CD4-positive, alpha-beta T cell treated with Interleukin-10 for 1 hour (primary cell): ENCODE measurements at regions not wholly inside any gene's neighbourhood (a gene's known extent, or its start where the extent isn't known, plus 50 kb on each side); places are given as distances from the start of the nearest gene placed in this dataset.

Experiments used
- DNase-seq: peaks from one replicate; pipeline ENCODE4 v3.0.0-alpha.2; 2020

GRCh38 chr16:74232806-74233465 lies 63.7 kb upstream of the PSMD7 start:
- no peak for DNase-seq

GRCh38 chr16:74230126-74230525 lies 66.5 kb upstream of the PSMD7 start:
- no peak for DNase-seq

DNA sequence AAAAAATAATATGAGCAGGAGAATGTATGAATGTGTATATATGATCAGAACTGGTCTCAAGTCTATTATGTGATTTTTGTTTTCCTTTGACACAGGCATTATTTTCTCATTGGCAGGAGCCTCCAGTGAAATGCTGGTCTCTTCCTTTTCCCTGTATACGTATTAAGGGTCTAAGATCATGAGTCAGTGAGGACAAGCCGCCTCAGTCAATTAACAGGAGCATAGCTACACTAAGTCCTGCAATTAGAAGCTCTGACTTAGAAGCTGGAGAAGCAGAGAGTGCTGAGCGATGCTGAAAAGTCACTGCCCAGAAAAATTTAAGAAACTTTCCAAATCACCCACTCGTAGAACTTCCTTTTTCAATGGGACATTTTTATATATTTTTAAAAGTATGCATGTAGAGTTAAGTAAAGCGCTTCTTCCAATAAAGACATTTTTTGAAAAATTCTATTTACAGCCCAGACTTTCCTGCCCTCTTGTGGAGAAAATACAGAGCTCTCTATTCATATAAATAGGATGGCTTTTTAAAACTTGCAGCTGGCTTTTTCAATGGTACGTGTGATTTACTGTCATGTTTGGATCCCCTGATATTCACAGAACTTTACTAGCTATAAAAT lies 70.2 kb upstream of the PSMD7 start:
- DNase-seq, result no peak

- no peak for DNase-seq
Observed at GRCh38 chr16:74224828-74225612, 71.6 kb upstream of the PSMD7 start.

DNA sequence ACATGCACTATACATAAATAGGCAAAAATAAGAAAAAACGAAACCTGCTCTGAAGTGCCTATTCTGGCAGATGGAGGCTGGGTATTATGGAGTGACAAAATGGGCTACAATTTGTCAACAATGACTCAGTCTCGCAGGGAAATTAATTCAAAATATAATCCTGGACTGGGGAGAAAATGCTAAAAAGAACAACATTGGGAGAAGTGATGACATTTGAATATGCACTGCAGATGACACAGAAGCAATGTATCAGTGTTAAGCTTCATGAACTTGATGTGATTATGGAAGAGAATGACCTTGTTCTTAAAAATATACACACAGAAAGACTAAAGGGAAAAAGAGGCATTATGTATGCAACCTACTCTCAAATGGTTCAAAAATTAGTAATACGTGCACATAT lies 74.8 kb upstream of the PSMD7 start:
- no peak for DNase-seq

DNA sequence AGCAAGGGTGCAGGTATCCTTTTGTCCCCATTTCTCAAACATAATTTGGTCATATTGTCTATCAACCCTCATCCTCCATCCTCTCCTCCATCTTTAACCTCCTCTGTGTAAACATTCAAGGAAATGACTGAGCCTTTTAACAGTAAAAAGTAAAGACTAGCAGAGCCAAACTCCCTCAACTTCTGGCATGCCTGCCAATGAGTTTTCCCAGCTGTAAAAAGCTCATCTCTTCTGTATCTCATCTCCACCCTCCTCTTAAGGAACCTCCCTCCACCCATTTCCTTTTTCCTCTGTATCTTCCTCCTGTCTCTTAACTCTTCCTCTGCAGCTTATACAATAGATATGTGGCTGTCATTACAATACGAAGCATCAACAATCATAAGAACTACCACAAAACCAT lies 76.9 kb upstream of the PSMD7 start:
- no peak for DNase-seq

DNA sequence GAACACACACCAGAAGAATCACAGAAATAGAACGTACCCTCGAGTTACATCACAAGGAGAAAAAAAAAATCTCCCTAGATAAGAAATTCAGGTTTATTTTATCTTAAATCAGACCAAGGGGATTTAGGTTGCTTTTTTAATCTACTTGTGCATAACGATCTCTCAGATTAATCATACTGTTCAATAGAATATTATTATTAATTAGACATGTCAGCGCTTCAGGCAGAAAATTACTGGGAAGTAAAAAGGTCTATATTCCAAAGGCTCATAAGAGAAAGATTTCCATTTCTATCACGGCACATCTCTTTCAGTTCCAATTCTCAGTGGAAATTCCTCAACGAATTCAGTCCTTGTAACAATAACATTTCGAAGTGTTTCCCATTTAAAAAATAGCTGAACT lies 77.7 kb upstream of the PSMD7 start:
- no peak for DNase-seq

- no peak for DNase-seq
Observed at GRCh38 chr16:74216319-74216718, 80.3 kb upstream of the PSMD7 start.

DNA sequence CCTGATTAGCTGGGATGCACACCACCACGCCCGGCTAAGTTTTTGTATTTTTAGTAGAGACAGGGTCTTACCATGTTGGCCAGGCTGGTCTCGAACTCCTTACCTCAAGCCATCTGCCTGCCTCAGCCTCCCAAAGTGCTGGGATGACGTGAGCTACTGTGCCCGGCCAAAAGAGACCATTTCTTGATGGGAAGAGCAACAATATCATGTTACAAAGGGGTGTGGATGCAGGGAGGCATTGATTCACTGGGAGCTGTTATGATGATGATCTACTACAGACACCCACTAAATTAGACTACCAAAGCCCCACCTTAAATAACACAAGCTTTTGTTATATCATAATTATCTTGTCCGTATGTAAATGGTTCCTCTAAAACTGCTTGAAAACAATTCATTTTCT lies 81.4 kb upstream of the PSMD7 start:
- DNase-seq, result no peak

- DNase-seq, result no peak
Observed at GRCh38 chr16:74213372-74213771, 83.2 kb upstream of the PSMD7 start.

- no peak for DNase-seq
Observed at GRCh38 chr16:74210245-74210644, 86.4 kb upstream of the PSMD7 start.

- DNase-seq, result no peak
Observed at GRCh38 chr16:74202009-74202408, 94.6 kb upstream of the PSMD7 start.

DNA sequence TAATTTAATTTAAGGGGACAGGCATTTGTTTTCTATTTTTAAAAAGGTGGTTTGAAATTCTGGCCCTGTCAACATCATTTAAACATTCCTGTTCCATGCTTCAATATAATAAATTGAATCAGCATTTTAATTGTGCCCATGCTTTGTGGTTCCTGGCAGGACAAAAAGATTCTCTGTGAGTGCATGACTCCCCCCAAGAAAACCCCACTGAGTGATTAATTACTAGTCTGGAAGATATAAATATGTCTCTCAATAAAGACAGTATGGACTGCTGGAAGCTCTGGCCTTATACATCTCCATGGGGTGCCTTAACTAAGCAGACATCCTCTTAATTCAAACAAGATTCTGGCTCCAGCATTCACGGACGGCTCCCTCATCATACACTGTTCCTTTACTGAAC lies 95.0 kb upstream of the PSMD7 start:
- no peak for DNase-seq

- DNase-seq, result no peak
Observed at GRCh38 chr16:74200921-74201320, 95.7 kb upstream of the PSMD7 start.

GRCh38 chr16:74199842-74200124 lies 96.8 kb upstream of the PSMD7 start:
- DNase-seq, result no peak

- DNase-seq, result no peak
Observed at GRCh38 chr16:74199066-74199841, 97.4 kb upstream of the PSMD7 start.

GRCh38 chr16:74192281-74192797 lies 104.3 kb upstream of the PSMD7 start:
- no peak for DNase-seq

- no peak for DNase-seq
Observed at GRCh38 chr16:74190292-74190691, 106.3 kb upstream of the PSMD7 start.

GRCh38 chr16:74188856-74189255 lies 107.8 kb upstream of the PSMD7 start:
- DNase-seq, result no peak

- DNase-seq, result no peak
Observed at GRCh38 chr16:74186561-74186971, 110.0 kb upstream of the PSMD7 start.

DNA sequence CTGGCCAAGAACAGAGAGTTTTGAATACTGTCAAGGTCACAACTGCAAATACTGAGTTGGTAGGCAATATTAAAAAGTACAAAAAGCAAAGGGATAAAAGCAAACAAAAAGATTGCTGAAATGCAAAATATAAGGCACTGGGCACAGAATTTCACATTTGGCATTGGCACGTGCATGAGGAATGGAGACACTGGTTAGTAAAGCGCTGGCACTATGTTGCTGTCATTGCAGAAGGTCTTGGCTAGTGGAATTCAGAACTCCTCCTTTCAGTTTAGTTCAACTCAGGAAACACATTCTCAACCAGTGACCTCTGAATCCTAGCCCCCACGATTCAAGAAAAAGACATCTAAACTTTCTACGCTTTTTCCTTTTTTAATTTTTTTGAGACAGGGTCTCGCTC lies 111.8 kb upstream of the PSMD7 start:
- no peak for DNase-seq

DNA sequence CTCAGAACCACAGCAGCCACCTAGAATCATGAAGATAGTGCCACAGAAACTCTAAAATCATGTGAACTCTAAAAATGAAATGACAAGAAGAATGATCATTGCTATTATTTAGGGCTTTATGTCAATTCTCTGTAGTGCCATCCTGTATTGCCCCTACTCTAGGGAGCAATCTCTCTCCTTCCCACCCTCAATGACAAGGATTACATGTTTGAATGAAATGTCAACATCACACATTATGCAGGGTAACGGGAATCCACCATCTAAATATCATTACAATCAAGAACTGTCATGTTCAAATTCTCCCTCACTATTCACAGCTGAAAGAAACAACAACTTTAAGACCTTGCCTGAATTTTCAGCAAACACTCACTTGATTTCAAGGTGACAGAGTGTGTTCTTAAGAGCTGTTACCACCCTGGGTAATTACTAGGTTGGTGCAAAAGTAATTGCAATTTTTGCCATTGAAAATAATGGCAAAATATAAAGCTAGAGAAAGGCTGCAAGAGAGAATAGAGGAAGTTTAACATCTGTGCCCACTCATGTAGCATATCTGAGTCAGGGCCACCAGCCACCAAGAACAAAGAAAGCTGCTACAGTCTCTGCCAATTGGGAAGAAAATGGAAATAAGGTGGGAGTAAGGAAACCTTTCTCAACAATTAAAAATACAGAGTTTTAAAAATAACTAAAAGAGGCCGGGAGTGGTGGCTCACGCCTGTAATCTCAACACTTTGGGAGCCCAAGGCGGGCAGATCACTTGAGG lies 112.8 kb upstream of the PSMD7 start:
- DNase-seq, result no peak
